ENCODE measurements at regions not wholly inside any gene's neighbourhood (a gene's known extent, or its start where the extent isn't known, plus 50 kb on each side); places are given as distances from the start of the nearest gene placed in this dataset.

GRCh38 chr19:30670011-30670329 is 297.8 kb downstream of the ZNF536 start:
- peak in 2 of 58 donors; percentile 15 to 22 for DNase-seq

DNA sequence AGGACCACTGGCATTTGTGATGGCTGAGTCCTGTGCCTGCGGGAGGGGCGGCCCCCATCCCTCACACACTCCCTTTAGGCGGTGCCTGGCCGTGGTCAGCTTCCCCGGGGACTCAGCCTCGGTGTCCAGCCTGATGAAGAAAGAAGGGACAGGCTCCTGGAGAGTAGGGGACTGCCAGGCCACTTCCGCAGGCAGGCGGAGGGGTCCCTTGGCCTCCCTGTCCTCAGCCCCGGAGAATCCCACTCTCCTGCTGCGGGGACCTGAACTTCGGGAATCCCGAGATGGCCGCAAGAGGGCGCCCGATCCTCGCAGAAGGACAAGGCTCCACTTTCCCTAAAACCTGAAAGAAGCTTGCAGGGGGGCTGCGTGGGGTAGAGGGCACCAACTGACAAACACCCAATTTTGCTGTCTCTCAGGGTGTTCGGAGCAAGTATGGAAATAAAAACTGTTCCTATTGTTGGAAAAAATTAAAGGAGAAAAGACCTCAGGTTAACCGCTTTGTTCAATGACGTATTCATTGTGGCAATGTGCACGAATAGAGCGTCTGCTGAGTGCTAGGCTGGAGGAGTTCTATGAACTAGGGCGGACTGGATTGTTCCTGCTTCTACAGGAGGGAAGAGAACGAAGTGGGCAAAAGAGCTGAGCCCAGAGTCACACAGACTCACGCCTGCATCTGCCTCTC is 297.3 kb downstream of the ZNF536 start:
- DNase-seq = peak in 45 of 58 donors; percentile 7 to 85 (median 38)

DNA sequence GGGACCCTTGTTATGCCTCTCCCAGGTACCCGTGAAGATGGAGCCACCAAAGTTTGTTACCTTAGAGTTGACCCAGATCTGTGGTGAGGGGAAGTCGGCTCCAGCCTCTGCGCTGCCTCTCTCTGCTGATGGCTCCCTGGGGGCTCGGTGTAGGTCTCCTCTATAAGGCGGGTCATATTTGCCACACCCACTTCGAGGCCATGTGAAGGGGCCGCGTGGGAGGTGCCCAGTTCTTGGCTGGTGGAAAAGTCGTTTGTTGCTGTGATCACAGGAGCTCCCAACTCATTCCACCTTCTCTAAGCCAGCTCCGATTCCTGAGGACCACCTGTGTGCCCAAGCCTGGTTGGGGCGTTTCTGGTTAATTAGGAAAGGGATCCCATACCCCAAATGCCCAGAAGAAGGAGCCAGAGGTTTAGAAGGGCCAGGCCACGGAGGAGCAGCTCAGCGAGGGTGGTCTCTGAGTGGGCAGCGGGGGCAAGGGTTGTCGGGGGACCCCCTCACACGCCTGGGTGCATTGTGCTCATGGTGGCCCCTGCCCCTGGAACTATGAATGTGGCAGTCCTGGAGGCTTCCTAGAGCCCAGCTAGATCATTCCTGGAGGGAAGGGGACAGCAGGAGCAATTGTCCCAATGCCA is 296.5 kb downstream of the ZNF536 start:
- no peak for DNase-seq

DNA sequence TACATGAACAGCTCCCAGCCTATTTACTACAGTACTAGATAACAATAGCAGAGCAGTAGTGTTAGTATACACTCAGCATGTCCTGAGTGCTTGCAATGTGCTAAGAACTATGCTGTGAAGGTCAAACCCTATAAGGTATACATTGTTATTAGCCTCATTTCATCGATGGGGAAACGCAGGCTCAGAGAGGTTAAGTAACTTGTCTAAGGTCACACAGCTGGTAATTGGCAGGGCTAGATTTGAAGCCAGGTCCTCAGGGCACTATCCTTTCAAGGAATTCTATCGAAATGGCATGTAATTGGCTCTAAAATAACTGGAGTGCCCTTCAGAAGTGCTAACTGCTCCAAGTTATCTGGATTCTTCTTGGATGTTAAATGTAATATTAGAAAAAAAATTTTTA is 295.6 kb downstream of the ZNF536 start:
- no peak for DNase-seq

GRCh38 chr19:30667227-30667626 is 295.0 kb downstream of the ZNF536 start:
- DNase-seq = no peak

- DNase-seq = peak in 36 of 58 donors; percentile 8 to 70 (median 30)
These were observed 294.2 kb downstream of the ZNF536 start for GRCh38 chr19:30666301-30666803.

DNA sequence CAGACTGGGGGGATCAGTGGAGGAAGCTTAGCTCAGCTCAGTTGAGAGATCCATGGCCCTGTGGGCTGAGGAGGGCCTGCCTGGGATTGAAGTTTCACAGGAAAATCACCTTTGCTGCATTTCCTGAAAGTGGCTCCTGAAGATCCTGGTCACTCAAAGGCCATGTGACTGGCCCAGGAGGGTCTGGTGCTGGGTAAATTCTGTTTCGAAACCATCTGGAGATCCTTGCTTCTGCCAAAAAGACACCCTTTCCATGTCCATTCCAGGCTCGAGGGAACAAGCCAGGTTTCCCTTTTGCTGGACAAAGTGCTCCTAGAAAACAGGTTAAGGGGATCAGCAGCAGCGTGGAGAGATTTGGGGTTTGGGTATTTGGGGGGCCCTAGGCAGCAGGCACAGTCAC is 293.3 kb downstream of the ZNF536 start:
- no peak for DNase-seq

GRCh38 chr19:30663611-30664174 is 291.5 kb downstream of the ZNF536 start:
- DNase-seq = no peak

DNA sequence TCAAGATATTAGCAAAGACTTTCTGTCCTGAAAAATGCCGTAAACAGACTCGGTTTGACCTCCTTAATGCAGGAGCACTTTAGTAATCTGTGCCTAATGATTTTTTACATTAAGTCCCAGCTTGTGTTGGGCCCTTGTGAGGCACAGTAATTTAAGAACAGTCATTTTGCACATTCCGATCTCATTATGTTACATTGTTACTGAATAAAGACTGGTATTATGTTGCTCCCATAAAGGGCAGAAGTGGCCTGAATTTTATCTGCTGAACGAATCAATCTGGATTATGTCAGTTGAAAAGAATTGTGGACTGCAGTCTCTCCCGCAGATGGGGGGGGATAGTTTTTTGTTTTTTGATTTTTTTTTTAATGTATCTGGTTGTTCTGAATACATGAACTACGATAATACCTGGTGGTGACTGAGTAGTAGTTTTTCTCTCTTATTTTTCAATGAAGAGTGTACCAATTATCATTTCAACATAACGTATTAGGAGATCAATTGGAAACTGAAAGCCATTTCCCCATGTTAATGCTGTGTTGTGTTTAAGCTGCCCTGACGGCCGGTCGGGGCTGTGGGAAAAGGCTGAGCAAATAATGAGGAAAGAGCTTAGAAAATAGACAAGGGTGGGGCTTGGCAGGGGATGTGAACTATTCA is 290.2 kb downstream of the ZNF536 start:
- peak in 1 of 58 donors; percentile 39 for DNase-seq

DNA sequence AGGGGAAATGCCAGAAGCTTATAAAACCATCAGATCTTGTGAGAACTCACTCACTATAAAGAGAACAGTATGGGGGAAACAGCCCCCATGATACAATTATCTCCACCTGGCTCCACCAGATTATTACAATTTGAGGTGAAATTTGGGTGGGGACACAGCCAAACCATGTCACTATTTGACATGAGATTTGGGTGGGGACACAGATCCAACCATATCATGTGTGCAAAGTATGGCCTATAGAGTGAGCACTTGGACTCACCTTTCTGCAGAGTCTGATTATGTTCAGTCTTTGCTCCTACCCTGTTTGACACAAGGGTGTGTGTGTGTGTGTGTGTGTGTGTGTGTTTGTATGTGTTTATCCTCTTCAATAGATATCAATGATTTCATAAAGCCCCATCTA is 287.5 kb downstream of the ZNF536 start:
- DNase-seq = no peak

DNA sequence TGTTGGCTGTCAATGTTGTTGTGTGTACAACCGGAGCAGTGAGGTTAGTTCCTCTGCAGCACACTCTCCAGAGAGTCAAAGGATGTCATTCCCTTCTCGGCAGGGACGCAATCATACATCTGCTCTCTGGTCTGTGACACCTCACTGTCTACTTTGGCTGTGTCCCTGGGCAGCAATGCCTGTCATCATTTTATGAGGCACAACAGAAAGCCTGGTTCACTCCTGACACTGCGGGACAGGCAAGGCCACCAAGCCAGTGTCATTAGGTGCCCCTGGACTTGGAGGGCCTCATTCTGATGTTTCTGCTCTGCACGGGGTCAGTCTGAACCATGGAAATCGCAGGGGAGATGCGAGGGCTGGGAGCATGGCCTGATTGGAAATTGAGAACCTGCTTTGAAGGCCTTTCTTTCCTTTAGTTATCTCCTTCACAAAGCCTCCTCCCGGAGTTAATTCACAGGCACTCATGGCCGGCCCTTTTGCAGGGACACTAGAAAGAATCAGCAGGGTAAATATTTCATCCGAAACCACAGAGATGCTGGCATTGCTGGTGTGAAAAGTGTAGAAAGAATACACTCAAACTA is 284.4 kb downstream of the ZNF536 start:
- DNase-seq = no peak

GRCh38 chr19:30653646-30654386 is 281.6 kb downstream of the ZNF536 start:
- no peak for DNase-seq

DNA sequence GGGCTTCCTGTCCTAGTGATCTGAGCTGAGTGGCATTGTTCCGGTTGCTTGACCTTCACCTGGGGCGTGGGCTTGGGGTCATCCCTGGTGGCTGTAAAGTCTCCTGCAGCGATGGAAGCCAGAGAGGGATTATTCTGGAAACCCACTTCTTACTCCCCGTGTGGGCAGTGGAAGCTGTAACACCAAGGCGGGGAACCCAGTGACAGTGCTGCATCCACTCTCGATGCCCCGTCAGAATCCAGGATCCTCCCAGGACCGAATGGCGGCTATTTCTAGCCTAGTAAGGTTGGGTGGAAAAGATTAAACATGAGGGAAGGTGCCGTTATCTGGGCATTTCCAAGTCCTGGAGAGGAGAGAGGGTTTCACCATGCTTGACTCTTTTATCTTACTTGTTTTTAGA is 280.6 kb downstream of the ZNF536 start:
- no peak for DNase-seq

- no peak for DNase-seq
These were observed 279.5 kb downstream of the ZNF536 start for GRCh38 chr19:30651691-30652090.

- DNase-seq = no peak
These were observed 278.9 kb downstream of the ZNF536 start for GRCh38 chr19:30651066-30651465.

DNA sequence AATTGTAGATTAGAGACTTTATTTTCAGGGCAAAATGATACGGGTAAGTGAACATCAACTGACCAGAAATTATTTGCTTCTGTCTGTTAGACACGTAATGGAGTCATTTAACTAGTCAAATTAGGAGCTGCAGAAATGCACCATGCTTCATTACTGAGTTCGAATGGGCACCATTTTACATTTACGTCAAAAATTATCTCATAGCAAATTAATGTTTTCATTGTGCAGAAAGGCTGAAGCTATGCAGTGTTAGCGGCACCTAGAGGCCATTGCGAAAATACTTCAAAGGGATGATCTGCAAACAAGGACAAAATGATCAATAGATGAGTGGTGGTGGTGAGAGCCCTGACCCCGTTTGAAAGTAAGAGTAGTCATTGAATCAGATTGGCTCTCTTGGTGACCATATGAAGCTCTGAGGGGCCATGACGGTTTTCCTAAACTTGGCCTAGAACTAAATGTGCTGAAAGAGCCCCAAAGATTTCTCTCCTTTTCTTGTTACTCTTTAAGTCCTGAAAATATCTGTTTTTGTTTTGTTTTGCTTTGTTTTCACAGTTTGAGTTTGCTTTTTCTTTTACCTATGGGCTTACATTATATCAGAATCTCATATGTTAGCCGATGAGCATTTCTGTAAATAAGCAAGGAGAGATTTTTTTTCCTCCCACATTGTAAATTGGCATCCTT is 277.9 kb downstream of the ZNF536 start:
- DNase-seq = peak in 29 of 58 donors; percentile 10 to 68 (median 31)

DNA sequence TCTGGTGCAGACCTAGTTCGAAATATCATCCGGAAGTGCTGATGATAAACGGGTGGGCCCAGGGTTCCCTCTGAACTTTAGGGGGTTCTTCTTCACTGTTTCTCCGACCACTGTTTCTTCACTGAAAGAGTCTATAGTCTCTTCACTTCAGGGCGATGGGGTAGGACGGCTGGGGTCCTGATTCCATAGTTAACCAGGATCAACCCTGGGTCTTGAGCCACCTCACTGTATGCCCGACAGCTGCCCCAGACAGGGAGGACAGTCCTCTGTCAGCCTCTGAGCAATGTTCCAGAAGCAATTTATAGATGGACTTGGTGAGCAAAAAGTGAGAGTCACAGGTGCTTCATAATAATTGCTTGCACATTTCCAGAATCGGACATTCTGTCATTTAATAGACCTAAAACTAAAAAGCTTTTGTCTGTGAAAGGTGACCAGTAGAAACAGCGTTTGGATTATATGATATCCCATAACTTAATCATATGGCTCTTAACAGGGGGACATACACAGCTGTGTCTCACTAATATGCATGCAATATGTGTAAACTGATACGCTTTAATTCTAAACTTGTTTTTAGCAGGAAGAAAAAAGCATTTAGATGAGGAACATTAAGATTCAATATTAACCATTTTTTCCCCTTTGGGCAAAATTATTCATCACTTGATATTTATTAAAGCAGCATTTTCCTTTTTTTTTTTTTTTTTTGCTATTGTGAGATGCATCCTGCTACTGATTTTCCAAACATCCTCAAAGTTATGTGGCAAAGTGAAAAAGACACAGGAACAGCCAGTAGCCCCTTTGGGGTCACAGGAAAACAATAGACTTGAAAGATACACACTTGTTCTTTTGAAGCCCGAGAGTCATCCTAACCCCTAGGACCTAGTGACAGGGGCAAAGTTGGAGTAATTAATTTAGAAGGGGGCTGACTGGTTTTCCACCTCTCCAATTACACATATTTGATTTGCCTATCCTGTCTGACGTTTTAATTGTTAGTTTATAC is 277.0 kb downstream of the ZNF536 start:
- DNase-seq = no peak

DNA sequence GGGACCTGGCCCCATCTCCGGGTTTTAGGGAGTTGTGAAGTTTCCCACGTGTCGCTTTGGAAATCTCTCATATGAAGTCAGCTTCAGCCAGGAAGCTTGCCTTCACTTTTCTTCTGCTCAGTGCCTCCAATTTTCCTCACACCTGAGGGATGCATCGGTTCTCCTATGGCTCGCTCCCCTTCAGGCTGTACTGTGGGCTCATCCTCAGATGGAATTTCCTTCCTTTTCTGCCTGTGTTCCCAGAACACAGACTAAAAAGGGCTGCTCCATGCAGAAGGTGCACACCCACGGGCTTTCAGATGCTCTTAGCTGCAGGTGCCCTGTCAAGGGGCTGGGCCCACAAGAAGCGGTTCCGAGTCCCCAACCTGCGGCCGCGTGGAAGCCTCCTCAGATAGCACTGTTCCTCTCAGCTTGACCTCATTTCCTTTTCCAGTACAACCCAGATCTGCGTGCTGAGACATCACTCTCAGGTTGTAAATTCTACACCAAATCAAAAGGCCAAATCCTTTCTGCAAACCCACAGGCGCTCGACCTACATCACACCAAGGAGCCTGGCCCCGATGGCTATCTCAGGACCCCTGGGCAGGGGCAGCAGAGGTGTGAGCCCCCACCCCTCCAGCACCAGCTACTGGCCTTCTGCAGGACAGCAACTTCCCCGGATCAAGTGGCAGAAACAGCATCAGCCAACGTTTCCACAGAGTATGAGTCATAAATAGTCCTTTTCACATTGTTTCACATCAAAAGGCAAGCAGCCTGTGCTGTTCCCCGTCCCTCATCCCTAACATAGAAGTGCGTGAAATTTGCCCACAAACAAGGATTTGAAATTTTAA is 275.9 kb downstream of the ZNF536 start:
- DNase-seq = peak in 7 of 58 donors; percentile 19 to 33 (median 25)
